HEK293T (cell line): ENCODE measurements at regions not wholly inside any gene's neighbourhood (a gene's known extent, or its start where the extent isn't known, plus 50 kb on each side); places are given as distances from the start of the nearest gene placed in this dataset.

Experiments
- FOXK2 ChIP-seq: fragments of 450-650 bp; IDR thresholded peaks from 2 replicates; pipeline ENCODE4 v1.6.1; 2016; ENCODE audit warnings: mild to moderate bottlenecking
- FOXM1 ChIP-seq: fragments of 450-650 bp; IDR thresholded peaks from 2 replicates; pipeline ENCODE4 v1.6.1; 2017; ENCODE audit warnings: mild to moderate bottlenecking, borderline replicate concordance
- LEF1 ChIP-seq: fragments of 450-650 bp; IDR thresholded peaks from 2 replicates; pipeline ENCODE4 v1.6.1; 2017; ENCODE audit warnings: mild to moderate bottlenecking, borderline replicate concordance
- TARDBP ChIP-seq: fragments of 450-650 bp; IDR thresholded peaks from 2 replicates; pipeline ENCODE4 v1.6.1; 2016

GRCh38 chr9:82332018-82332773, 343.6 kb downstream of the SPATA31D1 start:
- TF ChIP-seq LEF1 (no peak), FOXK2 (no peak), TARDBP (no peak), FOXM1 (no peak)
